ENCODE measurements at regions not wholly inside any gene's neighbourhood (a gene's known extent, or its start where the extent isn't known, plus 50 kb on each side); places are given as distances from the start of the nearest gene placed in this dataset.
"Not testable (repeated sequence)": the region's sequence is repeated elsewhere in the genome, so short reads cannot be mapped to it uniquely, and the experiment has no call there.

DNA sequence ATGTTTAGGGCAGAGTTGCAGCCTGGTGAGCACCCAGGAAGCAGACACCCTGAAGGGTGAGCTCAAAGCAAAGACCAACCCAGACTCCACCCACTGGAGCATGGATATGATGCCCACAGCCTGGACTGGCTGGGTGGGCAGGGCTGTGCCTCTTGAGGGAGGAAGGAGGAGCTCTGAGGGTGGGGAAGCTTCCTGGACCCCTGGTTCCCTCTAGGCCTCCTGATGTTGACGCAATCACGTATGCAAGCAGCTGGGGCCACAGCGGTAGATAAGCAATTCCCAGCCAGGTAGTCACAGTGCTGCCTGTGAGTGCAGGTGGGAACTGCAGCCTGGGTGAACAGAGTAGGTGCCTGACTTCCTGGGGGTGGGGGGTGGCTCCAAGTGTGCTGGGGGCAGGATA is 271.5 kb downstream of the CDK5RAP2 start:
- Mint-ChIP-seq H3K27ac (no peak overlapping the region), H3K36me3 (peaks cover 2% of the 10 kb centered on the region), H3K4me3 (no peak overlapping the region), H3K9me3 (no peaks in the 10 kb centered on the region), H3K27me3 (peaks cover 5% of the 10 kb centered on the region), H3K4me1 (no peaks in the 10 kb centered on the region)

DNA sequence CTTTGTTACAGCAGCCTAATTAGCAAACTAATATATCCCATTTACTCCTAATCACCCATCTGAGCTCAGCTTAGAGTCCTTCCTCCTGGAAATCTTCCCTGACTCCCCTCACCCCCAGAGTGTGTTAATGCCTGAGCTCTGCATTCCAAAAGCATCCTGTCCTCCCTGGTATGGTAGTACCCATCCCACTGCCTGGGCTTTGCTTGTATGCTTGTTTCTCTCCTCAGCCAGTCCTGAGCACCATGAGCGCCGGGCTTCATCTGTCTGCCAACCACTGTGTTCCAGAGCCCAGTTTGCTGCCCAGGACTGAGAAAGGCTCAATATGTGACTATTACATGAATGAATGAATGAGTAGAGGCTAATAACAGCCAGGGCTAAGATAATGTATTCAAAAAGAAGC is 272.4 kb downstream of the CDK5RAP2 start:
- no peaks in the 10 kb centered on the region for H3K9me3 Mint-ChIP-seq
- no peaks in the 10 kb centered on the region for H3K4me1 Mint-ChIP-seq
- H3K27ac Mint-ChIP-seq = no peak overlapping the region
- peaks cover 2% of the 10 kb centered on the region for H3K36me3 Mint-ChIP-seq
- peaks cover 4% of the 10 kb centered on the region for H3K27me3 Mint-ChIP-seq
- no peak overlapping the region for H3K4me3 Mint-ChIP-seq

DNA sequence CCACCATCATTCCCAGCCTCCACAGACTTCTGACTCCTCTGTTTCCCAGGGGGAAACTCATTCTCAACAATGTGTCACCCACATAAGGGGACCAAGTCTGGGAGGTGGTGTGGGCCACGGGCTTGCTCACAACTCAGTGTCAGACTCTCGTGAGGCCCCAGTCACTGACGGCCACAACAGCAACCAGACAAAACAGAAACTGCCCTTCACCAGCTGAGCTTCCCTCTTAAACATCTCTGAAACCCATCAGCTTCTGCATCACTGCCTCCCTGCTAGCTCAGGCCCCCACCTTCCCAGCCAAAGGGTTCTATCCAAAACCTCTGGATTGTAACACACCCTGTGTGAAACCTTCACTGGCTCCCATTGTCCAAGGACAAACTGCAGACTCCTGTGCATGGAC is 273.4 kb downstream of the CDK5RAP2 start:
- H3K4me3 Mint-ChIP-seq = no peak overlapping the region
- H3K4me1 Mint-ChIP-seq = no peaks in the 10 kb centered on the region
- no peak overlapping the region for H3K27ac Mint-ChIP-seq
- no peaks in the 10 kb centered on the region for H3K36me3 Mint-ChIP-seq
- H3K27me3 Mint-ChIP-seq = peaks cover 4% of the 10 kb centered on the region
- peaks cover 0 to 1% (median 0%) of the 10 kb centered on the region in 3 donors for H3K9me3 Mint-ChIP-seq

DNA sequence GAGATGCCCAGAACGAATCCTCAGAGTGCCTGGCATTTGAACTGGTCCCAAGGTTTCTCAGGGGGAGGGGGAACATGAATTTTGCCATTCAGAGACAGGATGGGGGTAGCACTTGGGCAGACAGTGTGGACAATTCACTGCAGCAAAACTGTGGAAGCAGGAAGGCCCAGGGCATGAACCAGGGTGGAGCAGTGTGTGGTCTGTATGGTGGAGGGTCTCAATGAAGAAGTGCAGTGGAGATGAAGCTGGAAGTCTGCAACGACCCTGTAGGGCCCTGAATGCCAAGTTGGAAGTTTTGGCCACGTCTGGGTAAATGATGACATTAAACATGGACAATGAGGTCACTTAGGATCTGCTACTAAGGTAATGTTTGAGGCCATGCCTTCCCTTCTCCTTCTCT is 273.9 kb downstream of the CDK5RAP2 start:
- Mint-ChIP-seq H3K27ac (no peak overlapping the region), H3K27me3 (peaks cover 4% of the 10 kb centered on the region), H3K36me3 (no peaks in the 10 kb centered on the region), H3K4me3 (no peak overlapping the region), H3K4me1 (no peaks in the 10 kb centered on the region), H3K9me3 (peaks cover 0 to 1% (median 0%) of the 10 kb centered on the region in 3 donors)

DNA sequence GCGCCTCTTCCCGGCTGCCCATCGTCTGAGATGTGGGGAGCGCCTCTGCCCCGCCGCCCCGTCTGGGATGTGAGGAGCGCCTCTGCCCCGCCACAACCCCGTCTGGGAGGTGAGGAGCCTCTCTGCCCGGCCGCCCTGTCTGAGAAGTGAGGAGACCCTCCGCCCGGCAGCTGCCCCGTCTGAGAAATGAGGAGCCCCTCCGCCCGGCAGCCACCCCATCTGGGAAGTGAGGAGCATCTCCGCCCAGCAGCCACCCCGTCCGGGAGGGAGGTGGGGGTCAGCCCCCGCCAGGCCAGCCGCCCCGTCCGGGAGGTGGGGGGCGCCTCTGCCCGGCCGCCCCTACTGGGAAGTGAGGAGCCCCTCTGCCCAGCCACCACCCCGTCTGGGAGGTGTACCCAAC is 275.1 kb downstream of the CDK5RAP2 start:
- not testable (repeated sequence) for H3K4me1 Mint-ChIP-seq, H3K9me3 Mint-ChIP-seq, H3K27ac Mint-ChIP-seq, H3K4me3 Mint-ChIP-seq, H3K36me3 Mint-ChIP-seq, H3K27me3 Mint-ChIP-seq

DNA sequence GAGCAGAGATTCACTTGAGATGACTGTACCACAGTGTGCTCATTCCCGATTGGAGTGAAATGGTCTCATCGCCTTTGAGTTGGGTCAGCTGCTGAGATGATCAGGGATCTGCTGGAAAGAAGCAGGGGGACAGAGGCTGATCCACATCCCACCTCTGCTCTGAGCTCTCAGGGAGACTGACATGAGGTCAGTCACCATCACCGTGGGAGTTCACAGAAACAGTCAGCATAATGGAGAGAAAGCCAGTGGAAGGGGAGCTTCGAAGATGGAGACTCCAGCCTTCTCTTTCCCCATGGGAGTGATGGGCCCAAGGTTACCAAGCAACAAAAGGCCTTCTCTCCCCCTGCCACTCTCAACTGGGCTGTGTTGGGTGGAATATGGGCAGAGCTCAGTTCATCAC is 276.4 kb downstream of the CDK5RAP2 start:
- no peak overlapping the region for H3K27ac Mint-ChIP-seq
- H3K4me3 Mint-ChIP-seq = no peak overlapping the region

DNA sequence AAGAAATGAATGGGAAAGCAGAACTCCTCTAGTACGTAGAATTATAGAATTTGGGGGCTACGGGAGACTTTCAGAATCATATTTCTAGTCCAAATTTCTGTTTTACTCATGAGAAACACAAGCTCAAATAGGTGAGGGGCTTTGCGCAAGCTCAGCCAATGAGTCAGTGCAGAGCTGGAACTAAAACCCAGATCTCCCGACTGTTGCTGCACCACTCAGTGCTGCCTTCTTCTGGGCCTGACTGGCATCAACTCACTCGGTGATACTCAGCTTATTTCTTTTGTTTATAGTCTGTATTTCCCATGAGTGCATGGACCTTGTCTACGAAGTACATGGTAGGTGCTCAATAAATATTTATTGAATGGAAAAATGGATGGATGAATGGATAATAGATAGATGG is 280.2 kb downstream of the CDK5RAP2 start:
- no peak overlapping the region for H3K27ac Mint-ChIP-seq
- peaks cover 0 to 1% (median 0%) of the 10 kb centered on the region in 3 donors for H3K9me3 Mint-ChIP-seq
- H3K36me3 Mint-ChIP-seq = no peaks in the 10 kb centered on the region

More for the DNA sequence above, 276.4 kb downstream of the CDK5RAP2 start:
- no peaks in the 10 kb centered on the region for H3K36me3 Mint-ChIP-seq
- H3K27me3 Mint-ChIP-seq = peaks cover 6% of the 10 kb centered on the region
- H3K4me1 Mint-ChIP-seq = no peaks in the 10 kb centered on the region
- H3K9me3 Mint-ChIP-seq = peaks cover 0 to 1% (median 0%) of the 10 kb centered on the region in 3 donors

DNA sequence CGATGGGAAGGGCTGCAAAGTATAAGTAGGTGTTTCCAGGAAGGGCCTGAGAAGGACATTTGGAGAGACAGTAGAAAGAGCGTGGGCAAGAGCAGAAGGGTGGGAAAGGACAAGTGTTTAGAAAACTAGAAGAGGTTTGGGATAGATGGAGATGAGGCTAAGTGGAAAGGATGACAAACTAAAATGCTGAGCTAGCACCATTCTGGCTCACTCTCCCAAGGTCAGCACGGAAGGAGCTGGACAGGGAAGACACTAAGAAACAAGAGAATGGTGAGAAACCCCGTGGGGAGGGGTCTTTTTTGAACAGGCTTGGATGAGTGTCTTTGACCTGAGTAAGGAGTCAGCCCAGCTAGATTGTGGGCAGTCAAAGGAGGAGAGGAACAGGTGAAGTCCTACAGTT is 286.0 kb downstream of the CDK5RAP2 start:
- Mint-ChIP-seq H3K36me3 (peaks cover 1% of the 10 kb centered on the region), H3K27ac (no peak overlapping the region), H3K27me3 (peaks cover 7% of the 10 kb centered on the region), H3K4me1 (no peaks in the 10 kb centered on the region), H3K4me3 (no peak overlapping the region), H3K9me3 (peaks cover 2 to 6% (median 2%) of the 10 kb centered on the region in 3 donors)

More for the DNA sequence above, 280.2 kb downstream of the CDK5RAP2 start:
- H3K4me1 Mint-ChIP-seq = no peaks in the 10 kb centered on the region
- peaks cover 9% of the 10 kb centered on the region for H3K27me3 Mint-ChIP-seq
- H3K4me3 Mint-ChIP-seq = no peak overlapping the region

DNA sequence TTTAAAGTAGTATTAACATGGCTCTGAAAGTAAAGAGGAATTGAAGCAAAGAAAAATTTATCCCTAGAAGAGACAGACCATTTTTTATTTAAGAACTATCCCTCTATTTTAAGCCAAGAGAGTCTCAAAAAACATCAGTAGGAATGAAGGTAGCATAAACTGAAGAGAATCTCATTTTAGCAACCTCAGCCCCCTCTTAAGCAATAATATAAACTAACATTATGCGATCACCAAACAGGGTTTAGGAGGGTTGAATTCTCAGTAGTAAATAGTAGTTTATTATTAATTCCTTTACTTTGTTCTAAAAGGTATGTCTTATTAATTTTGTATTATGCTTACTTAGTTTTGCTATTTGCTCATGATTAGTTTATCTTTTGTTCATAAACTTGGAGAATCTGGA is 287.4 kb downstream of the CDK5RAP2 start:
- H3K4me1 Mint-ChIP-seq = no peaks in the 10 kb centered on the region
- peaks cover 2 to 6% (median 2%) of the 10 kb centered on the region in 3 donors for H3K9me3 Mint-ChIP-seq
- no peak overlapping the region for H3K4me3 Mint-ChIP-seq
- peaks cover 6% of the 10 kb centered on the region for H3K27me3 Mint-ChIP-seq
- H3K27ac Mint-ChIP-seq = no peak overlapping the region
- peaks cover 1% of the 10 kb centered on the region for H3K36me3 Mint-ChIP-seq

DNA sequence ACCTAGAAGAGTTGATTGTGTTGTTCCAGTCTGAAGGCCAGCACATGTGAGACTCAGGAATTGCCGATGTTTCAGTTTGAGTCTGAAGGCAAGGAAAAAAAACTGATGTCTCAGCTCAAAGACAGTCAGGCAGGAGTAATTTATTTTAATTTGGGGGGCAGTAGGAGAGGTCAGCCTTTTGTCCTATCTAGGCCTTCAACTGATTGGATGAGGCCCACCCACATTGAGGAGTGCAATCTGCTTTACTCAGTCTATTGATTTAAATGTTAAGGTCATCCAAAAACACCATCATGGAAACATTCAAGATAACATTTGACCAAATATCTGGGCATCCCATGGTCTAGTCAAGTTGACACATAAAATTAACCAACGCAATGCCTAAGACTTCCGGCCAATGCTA is 288.9 kb downstream of the CDK5RAP2 start:
- no peak overlapping the region for H3K27ac Mint-ChIP-seq
- H3K9me3 Mint-ChIP-seq = peaks cover 2 to 6% (median 2%) of the 10 kb centered on the region in 3 donors
- no peak overlapping the region for H3K4me3 Mint-ChIP-seq
- no peaks in the 10 kb centered on the region for H3K4me1 Mint-ChIP-seq
- peaks cover 1% of the 10 kb centered on the region for H3K36me3 Mint-ChIP-seq
- peaks cover 1% of the 10 kb centered on the region for H3K27me3 Mint-ChIP-seq

DNA sequence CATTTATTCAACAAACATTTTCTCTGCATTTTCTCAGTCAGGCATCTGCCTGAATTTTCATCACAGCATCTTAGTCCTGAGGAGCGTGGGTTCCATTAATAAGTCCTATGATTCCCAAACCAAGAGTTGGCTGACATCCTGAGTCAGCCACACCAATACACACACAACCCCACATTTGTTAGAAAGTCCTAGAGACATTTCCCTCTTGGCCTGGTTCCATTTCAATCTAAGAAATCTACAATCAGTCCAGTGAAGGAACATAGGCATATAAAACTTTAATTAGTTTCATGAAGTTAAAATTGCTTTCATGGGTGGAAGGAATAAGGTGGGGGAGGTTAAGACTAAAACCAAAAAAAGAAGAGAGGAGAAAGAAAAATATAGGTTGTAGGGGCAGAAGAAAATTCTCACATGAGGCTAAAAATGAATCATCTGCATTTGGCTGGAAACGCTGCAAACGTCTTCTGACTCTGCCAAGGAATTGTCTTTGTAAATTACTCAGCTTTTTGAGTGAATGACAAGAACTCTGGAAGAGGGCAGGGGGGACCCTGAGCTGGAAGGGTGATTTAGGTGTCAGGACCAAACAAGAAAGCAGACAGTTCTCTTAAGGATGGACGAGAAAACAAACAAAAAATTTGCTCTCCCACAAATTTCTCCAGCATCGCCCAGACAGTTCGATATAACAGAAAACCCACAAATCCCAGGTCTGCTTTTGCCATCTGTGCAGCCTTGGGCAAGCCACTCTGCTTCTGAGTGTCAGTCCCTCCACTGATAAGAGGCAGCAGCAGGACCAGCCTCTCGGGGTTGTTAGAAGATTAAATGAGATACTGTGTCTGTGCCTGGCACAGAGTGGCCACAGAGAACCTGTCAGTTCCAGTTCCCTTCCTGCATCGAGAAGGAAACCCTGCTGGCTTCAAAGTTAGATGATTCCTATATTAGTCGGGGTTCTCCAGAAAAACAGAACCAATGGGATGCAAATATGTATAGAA is 289.7 kb downstream of the CDK5RAP2 start:
- Mint-ChIP-seq H3K36me3 (peaks cover 1% of the 10 kb centered on the region), H3K4me3 (no peak overlapping the region), H3K4me1 (no peaks in the 10 kb centered on the region), H3K27me3 (no peaks in the 10 kb centered on the region), H3K9me3 (peaks cover 2 to 6% (median 2%) of the 10 kb centered on the region in 3 donors), H3K27ac (no peak overlapping the region)

DNA sequence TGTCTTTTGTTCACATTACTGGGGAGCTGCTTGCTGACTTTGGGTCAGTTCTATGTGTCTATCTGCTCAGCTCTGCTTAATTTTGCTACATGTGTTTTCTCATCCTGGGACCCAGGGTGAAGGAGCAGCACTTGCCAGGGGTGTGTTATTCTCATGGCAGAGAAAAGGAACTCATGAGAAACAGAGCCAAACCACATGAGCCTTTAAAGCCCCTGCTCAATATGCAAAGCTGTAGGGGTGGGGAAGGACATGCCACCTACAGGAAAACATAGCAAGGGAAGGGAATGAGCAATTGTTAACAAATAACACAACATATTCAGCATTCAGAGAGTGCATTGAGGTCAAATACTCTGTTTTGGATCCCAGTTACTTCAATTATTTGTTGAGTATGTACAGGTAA is 290.9 kb downstream of the CDK5RAP2 start:
- H3K9me3 Mint-ChIP-seq = peaks cover 2 to 6% (median 2%) of the 10 kb centered on the region in 3 donors
- H3K4me3 Mint-ChIP-seq = no peak overlapping the region
- H3K27ac Mint-ChIP-seq = no peak overlapping the region
- no peaks in the 10 kb centered on the region for H3K4me1 Mint-ChIP-seq
- peaks cover 1% of the 10 kb centered on the region for H3K36me3 Mint-ChIP-seq
- H3K27me3 Mint-ChIP-seq = peaks cover 3% of the 10 kb centered on the region

DNA sequence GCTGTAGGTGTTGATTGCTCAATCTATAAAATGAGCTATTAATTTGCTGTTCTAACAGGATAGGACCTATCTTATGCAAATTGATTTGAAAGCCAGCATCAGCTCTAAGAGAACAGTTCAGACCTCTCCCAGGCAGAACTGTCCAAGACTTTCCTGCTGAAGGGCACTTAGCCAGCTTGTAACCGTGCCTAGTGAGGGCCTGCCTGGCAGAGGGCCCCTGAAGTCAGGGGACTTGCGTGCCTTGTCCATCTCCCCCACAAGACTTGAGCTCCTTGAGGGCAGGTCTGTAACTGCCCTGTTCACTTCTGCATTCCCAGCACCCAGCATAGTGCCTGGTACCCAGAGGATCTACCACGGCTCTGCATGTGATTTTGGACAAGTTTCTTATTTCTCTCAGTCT is 293.4 kb downstream of the CDK5RAP2 start:
- no peaks in the 10 kb centered on the region for H3K4me1 Mint-ChIP-seq
- H3K9me3 Mint-ChIP-seq = peaks cover 2 to 6% (median 2%) of the 10 kb centered on the region in 3 donors
- H3K27ac Mint-ChIP-seq = no peak overlapping the region
- H3K27me3 Mint-ChIP-seq = peaks cover 9% of the 10 kb centered on the region
- peaks cover 1% of the 10 kb centered on the region for H3K36me3 Mint-ChIP-seq
- no peak overlapping the region for H3K4me3 Mint-ChIP-seq

DNA sequence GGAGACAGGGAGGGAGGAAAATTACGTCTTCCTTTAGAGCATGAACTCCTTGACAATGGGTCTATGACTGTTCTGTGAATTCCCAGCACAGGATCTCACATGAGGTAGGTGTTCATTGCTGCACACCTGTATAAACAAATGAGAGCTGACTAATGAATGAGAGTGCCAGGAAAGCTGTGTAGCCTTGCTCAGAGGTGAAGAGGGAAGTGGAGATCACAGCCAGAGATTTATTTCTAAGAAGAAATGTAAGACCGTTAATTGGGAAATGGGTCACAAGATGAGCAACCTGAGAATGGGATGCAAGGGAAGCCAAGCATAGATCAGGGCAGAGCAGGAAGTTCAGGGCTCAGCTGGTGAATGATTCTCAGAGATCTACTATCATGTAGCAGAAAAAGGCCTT is 295.1 kb downstream of the CDK5RAP2 start:
- peaks cover 11% of the 10 kb centered on the region for H3K27me3 Mint-ChIP-seq
- H3K9me3 Mint-ChIP-seq = no peaks in the 10 kb centered on the region
- peaks cover under 1% of the 10 kb centered on the region for H3K36me3 Mint-ChIP-seq
- no peak overlapping the region for H3K27ac Mint-ChIP-seq
- H3K4me1 Mint-ChIP-seq = no peaks in the 10 kb centered on the region
- no peak overlapping the region for H3K4me3 Mint-ChIP-seq

DNA sequence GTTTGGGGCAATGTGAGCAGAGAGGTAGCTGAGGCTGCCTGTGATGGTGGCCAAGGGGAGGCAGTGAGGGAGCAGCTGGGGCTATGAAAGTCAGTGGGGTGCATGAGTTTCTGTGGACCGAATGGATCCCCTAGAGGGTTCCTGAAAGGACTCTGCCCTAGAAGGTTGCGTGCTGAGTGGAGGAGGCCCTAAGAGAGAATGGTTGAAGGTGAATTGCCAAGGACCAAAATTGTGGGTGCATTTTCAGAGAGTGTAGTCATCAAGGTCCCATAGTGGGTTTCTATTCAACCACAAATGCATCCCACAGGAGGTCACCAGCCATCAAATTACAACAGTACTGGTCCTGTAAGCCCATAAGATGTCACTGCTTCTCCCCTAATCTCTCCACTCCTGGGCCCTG is 298.3 kb downstream of the CDK5RAP2 start:
- peaks cover 19% of the 10 kb centered on the region for H3K27me3 Mint-ChIP-seq
- H3K27ac Mint-ChIP-seq = no peak overlapping the region
- no peaks in the 10 kb centered on the region for H3K4me1 Mint-ChIP-seq
- no peak overlapping the region for H3K4me3 Mint-ChIP-seq
- H3K36me3 Mint-ChIP-seq = peaks cover 2% of the 10 kb centered on the region
- H3K9me3 Mint-ChIP-seq = peaks cover 0 to 5% (median 0%) of the 10 kb centered on the region in 3 donors

DNA sequence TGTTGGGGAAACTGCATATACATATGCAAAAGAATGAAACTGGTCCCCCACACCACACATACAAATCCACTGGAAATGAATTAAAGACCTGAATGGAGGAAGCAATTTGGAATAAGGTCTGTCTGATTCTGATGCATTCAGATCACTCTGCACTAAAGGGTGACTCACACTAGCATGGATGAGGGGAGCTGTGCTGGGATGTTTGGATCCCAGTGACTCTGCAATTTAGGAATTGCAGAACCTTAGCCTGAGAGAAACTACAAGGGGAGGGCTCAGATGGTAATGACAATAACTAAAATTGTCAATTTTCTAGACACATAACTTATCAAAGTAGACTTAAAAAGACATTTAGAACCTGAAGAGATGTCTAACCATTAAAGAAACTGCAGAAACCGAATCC is 312.0 kb downstream of the CDK5RAP2 start:
- H3K4me3 Mint-ChIP-seq = no peak overlapping the region
- H3K9me3 Mint-ChIP-seq = peaks cover under 1 to 3% (median 2%) of the 10 kb centered on the region in 3 donors
- no peaks in the 10 kb centered on the region for H3K36me3 Mint-ChIP-seq
- no peaks in the 10 kb centered on the region for H3K4me1 Mint-ChIP-seq
- H3K27me3 Mint-ChIP-seq = no peaks in the 10 kb centered on the region
- H3K27ac Mint-ChIP-seq = no peak overlapping the region

Data from IgD-negative memory B cell (primary cell).